Thoracic aorta (tissue), 2 donors: ENCODE measurements at regions not wholly inside any gene's neighbourhood (a gene's known extent, or its start where the extent isn't known, plus 50 kb on each side); places are given as distances from the start of the nearest gene placed in this dataset.
A peak's percentile ranks its signal among the peaks of the same experiment; 100 is the strongest.

Experiments used
- ATAC-seq: fragments of 150-250 bp; one replicate; pipeline ENCODE4 v1.8.0; 2017; ENCODE audit warnings: low read depth; ENCODE audit not compliant: insufficient number of reproducible peaks, low FRiP score
- DNase-seq: peaks from one replicate; pipeline ENCODE4 v3.0.0-alpha.2; 2020; ENCODE audit warnings: low spot score
- H3K27ac ChIP-seq, 2 donors: fragments of 200-600 bp; sonication (generic); 1 replicate in 1 of 2; 2 replicates in 1 of 2; pipeline ENCODE4 v1.5.1; 2016; ENCODE audit warnings: mild to moderate bottlenecking in 2 of 2, moderate library complexity in 2 of 2
- H3K27me3 ChIP-seq: fragments of 200-600 bp; sonication (generic); replicated peaks from 2 replicates; pipeline ENCODE4 v1.6.0; 2016; ENCODE audit warnings: mild to moderate bottlenecking; ENCODE audit not compliant: insufficient read depth
- H3K36me3 ChIP-seq: fragments of 200-600 bp; sonication (generic); one replicate; pipeline ENCODE4 v1.5.1; 2016
- H3K4me1 ChIP-seq, 2 donors: fragments of 200-600 bp; sonication (generic); 1 replicate in 1 of 2; 2 replicates in 1 of 2; pipeline versions ENCODE4 v1.5.1 to v1.6.0; 2016; ENCODE audit warnings: low read depth in 2 of 2, mild to moderate bottlenecking in 1 of 2; ENCODE audit not compliant: control insufficient read depth in 1 of 2
- H3K4me3 ChIP-seq: fragments of 200-600 bp; sonication (generic); 2 replicates; pipeline ENCODE4 v1.5.1; 2016; ENCODE audit warnings: mild to moderate bottlenecking
- H3K9me3 ChIP-seq: fragments of 200-600 bp; sonication (generic); 2 replicates; pipeline ENCODE4 v1.5.1; 2016
- TF ChIP-seq, protein P1 (sequence below): fragments of 200-600 bp; sonication (generic); IDR thresholded peaks from one replicate; pipeline ENCODE4 v1.5.1; 2019; ENCODE audit warnings: antibody characterized with exemption

DNA sequence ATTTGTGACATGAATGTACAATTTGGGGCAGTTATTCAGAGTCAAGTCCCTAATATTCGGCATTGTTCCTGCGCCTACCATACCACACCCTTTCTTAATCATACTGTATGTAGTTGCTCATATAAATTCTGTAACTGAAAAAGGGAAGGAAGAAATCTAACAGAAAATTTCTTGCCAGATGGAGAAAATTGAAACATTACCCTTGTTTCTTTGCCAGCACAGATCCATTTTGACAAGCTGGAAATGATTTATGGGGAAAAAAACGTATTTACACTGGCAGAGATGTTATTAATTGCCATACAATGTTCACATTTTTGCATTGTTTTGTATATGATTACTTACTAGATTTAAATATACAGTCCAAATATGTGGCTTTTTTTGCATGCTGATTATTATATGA, 363.8 kb upstream of the PKN2 start:
- no peaks in the 10 kb centered on the region for H3K9me3 ChIP-seq
- H3K4me3 ChIP-seq = no peak overlapping the region
- H3K27me3 ChIP-seq = no peaks in the 10 kb centered on the region
- no peaks in the 10 kb centered on the region for H3K36me3 ChIP-seq
- TF ChIP-seq, protein P1, sequence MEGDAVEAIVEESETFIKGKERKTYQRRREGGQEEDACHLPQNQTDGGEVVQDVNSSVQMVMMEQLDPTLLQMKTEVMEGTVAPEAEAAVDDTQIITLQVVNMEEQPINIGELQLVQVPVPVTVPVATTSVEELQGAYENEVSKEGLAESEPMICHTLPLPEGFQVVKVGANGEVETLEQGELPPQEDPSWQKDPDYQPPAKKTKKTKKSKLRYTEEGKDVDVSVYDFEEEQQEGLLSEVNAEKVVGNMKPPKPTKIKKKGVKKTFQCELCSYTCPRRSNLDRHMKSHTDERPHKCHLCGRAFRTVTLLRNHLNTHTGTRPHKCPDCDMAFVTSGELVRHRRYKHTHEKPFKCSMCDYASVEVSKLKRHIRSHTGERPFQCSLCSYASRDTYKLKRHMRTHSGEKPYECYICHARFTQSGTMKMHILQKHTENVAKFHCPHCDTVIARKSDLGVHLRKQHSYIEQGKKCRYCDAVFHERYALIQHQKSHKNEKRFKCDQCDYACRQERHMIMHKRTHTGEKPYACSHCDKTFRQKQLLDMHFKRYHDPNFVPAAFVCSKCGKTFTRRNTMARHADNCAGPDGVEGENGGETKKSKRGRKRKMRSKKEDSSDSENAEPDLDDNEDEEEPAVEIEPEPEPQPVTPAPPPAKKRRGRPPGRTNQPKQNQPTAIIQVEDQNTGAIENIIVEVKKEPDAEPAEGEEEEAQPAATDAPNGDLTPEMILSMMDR = no peak
- H3K27ac ChIP-seq = no peak overlapping the region
- ATAC-seq (no peak), DNase-seq (no peak)
- H3K4me1 ChIP-seq = no peaks in the 10 kb centered on the region

DNA sequence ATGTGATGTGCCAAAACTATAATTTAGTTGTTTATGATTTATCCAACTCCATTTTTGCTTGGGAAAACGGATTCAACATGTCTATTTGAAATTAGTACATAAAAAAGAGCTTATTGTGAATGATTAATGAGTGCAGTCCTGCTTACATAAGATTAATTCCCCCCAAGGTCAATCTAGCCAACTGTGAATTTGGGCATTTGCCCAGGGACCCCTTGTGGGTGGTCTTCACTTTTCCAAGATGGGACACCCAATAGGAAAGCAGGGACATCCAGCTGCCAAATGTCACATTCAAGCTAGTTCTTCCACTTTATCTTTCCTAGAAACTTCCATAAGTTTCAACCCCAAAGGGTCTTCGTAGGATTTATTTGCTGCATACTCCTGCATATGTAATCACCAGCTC, 362.4 kb upstream of the PKN2 start:
- H3K27ac ChIP-seq = no peak overlapping the region
- H3K9me3 ChIP-seq = no peaks in the 10 kb centered on the region
- TF ChIP-seq, protein P1 = no peak
- DNase-seq (no peak), ATAC-seq (no peak)
- H3K27me3 ChIP-seq = no peaks in the 10 kb centered on the region
- no peaks in the 10 kb centered on the region for H3K36me3 ChIP-seq
- peaks cover 0 to 9% of the 10 kb centered on the region in 2 donors for H3K4me1 ChIP-seq
- no peak overlapping the region for H3K4me3 ChIP-seq

DNA sequence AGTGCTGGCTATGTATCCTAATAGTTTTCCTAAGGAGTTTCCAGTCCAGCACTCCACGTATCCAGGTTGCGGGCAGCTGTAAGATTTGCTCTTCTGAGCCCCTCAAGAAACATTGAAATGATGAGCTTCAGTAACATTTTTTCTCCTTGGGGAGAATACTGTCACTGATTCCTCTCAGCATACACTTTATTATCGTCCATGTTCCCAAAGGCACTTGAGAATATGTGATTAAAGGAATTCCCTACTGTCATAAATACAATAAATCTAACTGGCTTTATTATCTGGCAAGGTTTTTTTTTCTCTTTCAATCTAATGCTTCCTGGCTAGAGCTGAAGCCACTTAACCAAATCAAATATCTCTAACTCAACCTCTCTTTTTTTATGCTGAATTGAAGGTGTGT, 359.2 kb upstream of the PKN2 start:
- TF ChIP-seq, protein P1 = no peak
- DNase-seq (no peak), ATAC-seq (no peak)
- Histone ChIP-seq H3K4me1 (peaks cover 0 to 13% of the 10 kb centered on the region in 2 donors), H3K9me3 (no peaks in the 10 kb centered on the region), H3K27me3 (no peaks in the 10 kb centered on the region), H3K36me3 (no peaks in the 10 kb centered on the region), H3K27ac (no peak overlapping the region), H3K4me3 (no peak overlapping the region)

DNA sequence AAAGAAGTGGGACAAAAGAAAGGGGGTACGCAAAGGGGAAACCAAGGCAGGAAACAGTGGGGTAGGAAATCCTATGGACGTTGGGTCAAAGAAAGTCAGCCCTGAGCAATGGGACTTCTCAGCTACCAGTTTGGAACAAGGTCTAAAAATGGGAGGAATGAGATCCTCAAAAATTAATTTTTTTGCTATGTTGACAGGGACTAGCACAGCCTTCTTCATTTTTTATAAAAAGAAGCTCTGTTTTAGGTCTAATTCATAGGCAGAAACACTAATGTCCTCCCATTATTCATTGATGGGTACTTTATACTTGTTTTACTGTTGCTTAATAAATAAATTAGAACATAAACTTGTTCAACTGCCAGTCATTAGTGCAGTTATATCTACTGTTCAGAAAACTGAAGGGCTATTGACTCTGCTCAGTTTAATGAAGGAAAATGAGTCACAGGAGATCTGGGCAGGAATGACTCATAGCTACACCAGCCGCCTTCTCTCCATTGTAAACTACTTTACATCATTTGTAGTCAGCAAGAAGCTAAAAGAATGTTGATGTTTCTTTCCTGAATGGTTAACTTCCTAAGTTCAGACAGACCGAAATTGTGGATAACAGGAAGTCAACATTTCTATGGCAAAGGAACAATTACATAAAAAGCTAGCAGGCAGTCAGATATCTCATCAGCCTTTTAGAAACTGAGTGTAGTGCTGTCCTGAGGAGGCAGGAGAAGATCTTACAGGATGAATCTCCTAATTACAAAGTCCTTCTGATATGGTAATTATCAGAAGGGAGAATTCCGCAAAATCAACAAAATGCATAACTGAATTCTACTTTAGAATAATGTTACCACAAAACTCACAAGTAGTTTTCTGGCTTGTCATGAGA, 356.4 kb upstream of the PKN2 start:
- Histone ChIP-seq H3K4me1 (peaks cover 0 to 13% of the 10 kb centered on the region in 2 donors), H3K9me3 (no peaks in the 10 kb centered on the region), H3K36me3 (no peaks in the 10 kb centered on the region), H3K4me3 (no peak overlapping the region), H3K27ac (no peak overlapping the region), H3K27me3 (no peaks in the 10 kb centered on the region)
- no peak for DNase-seq
- TF ChIP-seq, protein P1 = no peak
- peak; percentile 63 for ATAC-seq

DNA sequence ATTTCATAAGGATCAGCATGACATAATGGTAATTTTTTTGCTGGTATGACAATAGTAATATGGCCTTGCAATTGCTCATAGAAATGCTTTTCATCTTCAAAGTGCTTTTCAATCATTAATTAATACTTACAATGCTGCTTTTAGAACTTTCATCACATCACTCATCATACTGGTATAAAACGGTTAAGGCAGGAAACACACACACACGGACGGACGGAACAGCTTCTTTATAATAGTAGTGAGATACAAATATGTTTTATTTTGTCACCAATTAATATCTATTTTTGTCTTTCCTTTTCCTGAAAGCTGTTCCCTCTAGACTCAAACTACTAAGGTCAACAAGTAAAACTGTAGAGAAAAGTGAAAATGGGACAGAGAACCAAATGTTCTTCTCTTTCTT, 353.9 kb upstream of the PKN2 start:
- H3K27ac ChIP-seq = no peak overlapping the region
- DNase-seq = no peak
- no peaks in the 10 kb centered on the region for H3K36me3 ChIP-seq
- no peak for ATAC-seq
- peaks cover 0 to 13% of the 10 kb centered on the region in 2 donors for H3K4me1 ChIP-seq
- no peaks in the 10 kb centered on the region for H3K27me3 ChIP-seq
- no peaks in the 10 kb centered on the region for H3K9me3 ChIP-seq
- no peak overlapping the region for H3K4me3 ChIP-seq
- TF ChIP-seq, protein P1 = no peak
